Stimulated activated CD8-positive, alpha-beta memory T cell treated with anti-CD3 and anti-CD28 coated beads, Interleukin-15, amount 100 ng/mL, for 24 hours (primary cell): ENCODE measurements at regions not wholly inside any gene's neighbourhood (a gene's known extent, or its start where the extent isn't known, plus 50 kb on each side); places are given as distances from the start of the nearest gene placed in this dataset.
"Not testable (repeated sequence)": the region's sequence is repeated elsewhere in the genome, so short reads cannot be mapped to it uniquely, and the experiment has no call there.

Source experiments
- DNase-seq: peaks from one replicate; pipeline ENCODE4 v3.0.0-alpha.2; 2020; ENCODE audit warnings: low read depth

DNA sequence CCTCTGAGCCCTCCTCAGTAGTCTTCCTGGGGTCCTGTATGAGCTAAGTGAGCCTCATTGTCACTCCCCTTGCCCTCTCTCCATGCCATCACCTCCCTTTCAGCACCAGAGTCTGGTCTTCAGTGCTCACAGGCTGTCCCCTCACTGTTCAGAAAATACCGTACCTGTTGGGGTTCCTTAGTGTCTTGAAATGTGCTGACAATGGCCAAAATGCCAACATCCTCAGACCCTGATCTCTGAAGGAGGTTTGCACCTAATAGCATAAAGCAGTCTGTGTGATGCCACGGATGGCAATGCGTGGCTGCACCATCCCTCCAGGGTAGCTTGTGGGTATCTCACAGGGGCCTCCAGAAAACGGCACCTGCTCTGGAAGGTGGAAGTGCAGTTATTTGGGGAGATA lies 301.0 kb upstream of the TLE3 start:
- no peak for DNase-seq

DNA sequence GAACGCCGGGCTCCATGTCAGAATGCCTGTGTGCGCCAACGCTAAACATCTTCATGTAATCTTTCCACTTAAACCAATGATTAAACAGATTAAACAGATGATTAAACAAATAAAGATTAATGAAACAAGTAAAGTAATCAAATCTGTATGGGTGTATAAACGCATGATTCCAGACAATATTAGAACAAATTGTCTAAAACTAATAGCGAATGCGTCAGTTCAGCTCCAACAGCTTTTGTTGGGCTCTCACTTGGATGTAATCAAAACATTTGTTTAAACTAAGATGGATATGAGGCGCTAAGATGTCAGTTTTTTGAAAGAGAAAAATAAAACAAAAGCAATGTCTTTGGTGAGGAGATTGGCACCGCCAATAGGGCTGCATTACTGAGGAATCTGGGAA lies 299.1 kb upstream of the TLE3 start:
- no peak for DNase-seq

GRCh38 chr15:70395164-70395563 lies 297.4 kb upstream of the TLE3 start:
- DNase-seq, result no peak

DNA sequence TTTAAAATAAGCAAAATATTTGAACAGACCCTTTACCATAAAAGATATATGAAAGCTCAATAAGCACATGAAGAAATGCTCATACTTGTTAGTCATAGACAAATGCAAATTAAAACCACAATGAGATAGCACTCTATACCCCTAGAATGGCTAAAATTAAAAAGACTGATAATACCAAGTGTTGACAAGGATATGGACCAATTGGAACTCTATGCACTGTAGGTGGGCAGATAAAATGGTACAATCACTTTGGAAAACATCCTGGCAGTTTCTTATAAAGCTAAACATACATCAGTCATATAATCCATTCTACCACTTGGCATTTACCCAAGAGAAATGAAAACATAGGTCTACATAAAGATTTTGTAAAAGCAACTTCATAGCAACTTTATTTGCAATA lies 293.0 kb upstream of the TLE3 start:
- DNase-seq, result no peak

DNA sequence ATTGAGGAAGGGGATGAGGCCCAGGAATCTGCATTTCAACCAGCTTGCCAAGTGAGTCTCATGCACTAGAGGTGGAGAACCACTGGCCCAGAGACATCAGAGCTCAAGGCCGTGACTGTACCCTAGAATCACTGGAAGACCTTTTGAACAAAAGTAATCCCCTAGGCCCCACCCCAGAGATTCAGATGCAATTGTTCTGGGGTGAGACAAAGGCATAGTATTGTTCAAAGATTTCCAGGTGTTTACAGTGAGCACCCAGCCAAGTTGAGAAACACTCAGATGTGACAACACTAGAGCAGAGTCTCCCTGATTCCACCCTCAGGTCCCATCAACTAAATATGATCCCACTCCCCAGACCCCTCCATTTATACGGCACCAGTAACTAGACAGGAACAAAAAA lies 290.3 kb upstream of the TLE3 start:
- no peak for DNase-seq

- no peak for DNase-seq
Measured at GRCh38 chr15:70387081-70387480, 289.4 kb upstream of the TLE3 start.

DNA sequence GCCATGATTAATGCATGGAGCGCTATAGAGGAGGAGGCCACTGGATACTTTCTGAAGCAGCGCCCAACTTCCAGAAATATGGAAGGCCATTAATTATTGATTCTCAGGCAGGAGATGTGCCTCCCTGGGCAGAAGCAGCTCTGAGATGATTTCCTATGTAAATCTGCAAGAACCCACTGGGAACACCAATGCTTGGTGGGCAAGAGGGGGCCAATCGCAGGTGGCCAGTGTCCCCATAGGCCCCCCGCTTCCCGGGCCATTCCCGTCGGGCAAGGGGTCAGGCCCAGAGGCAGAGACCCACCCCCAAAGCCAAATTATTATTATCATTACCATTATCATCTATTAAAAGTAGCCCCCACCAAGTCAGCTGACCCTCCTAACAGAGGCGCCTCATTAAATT lies 288.0 kb upstream of the TLE3 start:
- no peak for DNase-seq

GRCh38 chr15:70385052-70385451 lies 287.3 kb upstream of the TLE3 start:
- DNase-seq, result no peak

- no peak for DNase-seq
Measured at GRCh38 chr15:70383856-70384255, 286.1 kb upstream of the TLE3 start.

GRCh38 chr15:70382762-70383458 lies 285.2 kb upstream of the TLE3 start:
- DNase-seq, result no peak

DNA sequence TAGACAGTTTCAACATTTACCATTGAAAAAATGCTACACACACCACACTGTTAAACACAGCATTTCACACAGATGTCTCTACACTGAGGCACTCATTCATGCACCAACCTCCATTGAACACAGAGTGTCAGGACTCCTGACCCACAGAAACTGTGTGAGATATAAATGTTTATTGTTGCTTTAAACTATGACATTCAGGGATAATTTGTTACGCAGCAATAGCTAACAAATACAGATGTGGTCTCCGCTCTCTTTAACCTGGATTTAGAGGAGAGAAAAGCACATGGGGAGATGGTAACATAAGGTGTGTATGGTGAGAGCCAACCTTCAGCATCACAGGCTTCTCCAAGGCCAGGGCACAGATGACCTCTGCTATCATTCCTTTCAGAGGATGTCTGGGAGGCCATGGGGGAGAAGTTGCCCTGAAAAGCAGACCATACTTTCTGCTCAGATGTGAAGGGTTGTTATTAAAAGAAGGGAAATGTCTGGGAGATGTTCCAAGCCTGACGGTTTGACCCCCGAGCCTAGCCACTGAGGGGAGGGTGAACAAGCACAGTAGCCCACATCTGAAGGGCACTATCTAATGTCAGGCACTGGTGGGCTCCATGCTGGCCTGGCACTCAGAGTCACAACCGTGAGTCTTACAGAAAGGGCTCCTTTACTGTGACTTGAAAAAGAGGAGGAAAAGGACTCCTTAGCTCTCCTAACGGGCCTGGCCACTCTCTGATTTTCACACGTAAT lies 284.5 kb upstream of the TLE3 start:
- DNase-seq, result no peak

DNA sequence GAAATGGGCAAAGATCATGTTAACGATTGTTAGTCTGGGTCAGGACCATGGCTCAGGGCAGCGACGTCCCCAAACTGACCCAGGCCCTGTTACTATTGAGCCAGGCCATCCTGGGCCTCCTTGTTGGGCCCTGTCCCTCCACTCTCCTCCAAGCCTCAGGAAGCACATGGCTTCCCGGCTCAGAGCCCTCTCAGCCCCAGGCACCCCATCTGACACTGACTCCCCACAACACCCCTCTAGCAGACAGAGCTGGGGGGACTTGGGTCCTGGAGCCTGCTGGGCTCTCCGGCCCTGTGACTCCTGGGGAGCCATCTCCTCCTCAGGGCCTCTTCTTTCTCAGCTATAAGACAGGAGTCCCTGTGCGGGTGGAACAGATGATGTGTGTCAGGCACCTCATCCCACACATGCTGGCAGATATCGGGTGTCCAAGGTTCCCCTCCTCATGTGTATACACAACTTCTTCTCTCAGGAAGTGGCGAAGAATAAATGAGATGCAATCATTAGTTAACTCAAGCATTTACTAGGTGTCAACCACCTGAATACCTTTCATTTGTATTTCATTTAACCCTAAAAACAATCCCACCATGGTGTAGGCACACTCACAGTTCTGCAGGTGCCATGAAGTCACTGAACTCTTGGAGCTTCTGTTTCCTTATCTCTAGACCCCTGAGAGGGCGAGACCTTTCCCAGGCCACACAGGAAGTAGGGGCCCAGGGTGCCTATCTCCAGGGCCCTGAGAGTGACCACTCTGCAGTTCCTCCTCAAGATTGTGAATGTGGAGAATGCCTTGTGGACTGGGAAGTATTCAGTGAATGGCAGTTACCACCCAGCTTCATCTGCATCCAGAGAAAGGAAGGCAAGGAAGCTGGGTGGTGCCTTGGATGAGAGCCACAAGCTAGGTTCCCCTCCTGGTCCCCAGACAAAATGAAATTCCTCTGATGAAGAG lies 282.5 kb upstream of the TLE3 start:
- DNase-seq, result no peak

GRCh38 chr15:70379134-70379533 lies 281.4 kb upstream of the TLE3 start:
- no peak for DNase-seq

GRCh38 chr15:70378126-70379031 lies 280.7 kb upstream of the TLE3 start:
- DNase-seq, result no peak

DNA sequence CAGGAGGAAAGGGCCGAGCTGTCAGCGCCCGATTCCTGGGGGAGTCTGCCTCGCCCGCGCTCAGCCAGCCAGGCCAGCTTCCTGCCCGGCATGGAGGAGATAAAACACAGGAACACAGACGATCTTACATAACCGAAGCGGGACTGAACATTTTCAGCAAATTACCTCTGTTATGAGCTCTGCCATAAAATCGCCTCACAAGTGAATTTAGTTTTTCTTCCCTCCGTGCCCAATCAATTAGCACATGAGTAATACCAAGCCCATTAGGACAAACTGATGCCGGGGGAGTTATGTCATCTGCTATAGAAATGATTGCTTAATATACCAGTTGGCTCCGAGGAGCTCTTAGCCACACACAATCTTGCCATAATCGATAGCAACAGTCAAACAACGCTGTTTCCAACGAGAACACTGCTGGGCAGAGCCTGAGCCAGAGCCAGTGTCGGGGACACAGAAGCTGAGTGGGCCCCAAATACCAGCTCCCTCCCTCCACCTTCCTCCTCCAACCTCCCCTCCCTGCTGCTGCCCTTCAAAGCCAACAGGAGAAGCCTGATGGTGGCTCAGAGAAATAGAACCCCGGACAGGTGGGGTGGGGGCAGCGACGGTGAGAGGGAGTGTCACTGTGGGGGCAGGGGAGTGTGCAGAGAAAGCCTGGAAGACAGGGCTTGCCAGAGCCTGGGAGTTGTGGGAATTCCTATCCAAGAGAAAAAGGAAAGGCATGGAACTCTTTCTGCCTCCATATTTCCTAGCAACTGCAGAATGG lies 279.4 kb upstream of the TLE3 start:
- DNase-seq, result no peak

GRCh38 chr15:70376031-70376928 lies 278.6 kb upstream of the TLE3 start:
- no peak for DNase-seq

DNA sequence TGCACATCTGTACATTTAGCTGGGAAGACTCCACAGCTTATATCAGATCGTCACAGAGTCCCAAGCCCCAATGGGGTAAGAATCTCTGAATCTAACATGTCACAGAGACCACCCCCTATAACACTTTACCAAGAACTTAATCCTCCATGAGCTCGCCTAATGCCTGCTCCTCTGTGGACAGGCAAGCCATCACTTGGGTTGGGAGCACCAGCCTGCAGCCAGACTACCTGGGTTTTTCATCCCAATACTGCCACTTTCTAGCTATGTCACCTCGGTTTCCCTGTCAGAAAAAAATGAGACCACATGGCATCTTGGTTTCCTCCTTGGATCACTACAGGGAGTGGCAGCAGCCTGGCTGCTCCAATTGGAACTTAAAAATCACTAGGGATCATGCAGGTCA lies 277.9 kb upstream of the TLE3 start:
- DNase-seq, result no peak

DNA sequence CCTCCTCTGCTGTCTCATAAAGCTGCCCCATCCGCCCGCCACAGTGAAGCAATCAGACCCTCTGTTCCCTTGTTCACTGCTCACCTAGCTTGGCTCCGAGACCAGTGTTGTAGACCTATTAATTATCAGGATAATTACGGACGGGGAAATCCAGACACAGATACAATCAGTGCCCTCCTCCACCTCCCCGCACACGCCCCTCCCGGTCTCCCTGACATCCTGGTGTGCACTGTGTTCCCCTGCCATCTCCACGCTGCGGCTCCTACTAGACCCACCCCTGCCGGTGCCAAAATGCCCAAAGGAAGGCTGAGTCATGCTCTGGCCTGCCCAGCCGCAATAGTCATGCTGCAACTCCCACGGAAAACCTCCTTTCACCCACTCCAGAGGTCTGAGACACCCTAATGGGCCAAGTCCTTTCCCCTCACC lies 277.3 kb upstream of the TLE3 start:
- DNase-seq, result no peak

- DNase-seq, result no peak
Measured at GRCh38 chr15:70374096-70374495, 276.4 kb upstream of the TLE3 start.

- not testable (repeated sequence) for DNase-seq
Measured at GRCh38 chr15:70373439-70373838, 275.7 kb upstream of the TLE3 start.
